ENCODE measurements at regions not wholly inside any gene's neighbourhood (a gene's known extent, or its start where the extent isn't known, plus 50 kb on each side); places are given as distances from the start of the nearest gene placed in this dataset.
A peak's percentile ranks its signal among the peaks of the same experiment; 100 is the strongest.
"Not testable (repeated sequence)": the region's sequence is repeated elsewhere in the genome, so short reads cannot be mapped to it uniquely, and the experiment has no call there.

GRCh38 chr4:174400603-174401302, 117.0 kb downstream of the CEP44 start:
- not testable (repeated sequence) for DNase-seq (ENCODE audit: low read depth)

- peak; percentile 71 for DNase-seq (ENCODE audit: low read depth)
Measured at GRCh38 chr4:174398728-174399127, 115.0 kb downstream of the CEP44 start.

GRCh38 chr4:174397366-174398155, 113.8 kb downstream of the CEP44 start:
- no peak for DNase-seq (ENCODE audit: low read depth)

- DNase-seq (ENCODE audit: low read depth), result no peak
Measured at GRCh38 chr4:174396599-174397110, 112.9 kb downstream of the CEP44 start.

- no peak for DNase-seq (ENCODE audit: low read depth)
Measured at GRCh38 chr4:174394915-174395314, 111.2 kb downstream of the CEP44 start.

- DNase-seq (ENCODE audit: low read depth), result no peak
Measured at GRCh38 chr4:174389439-174389838, 105.7 kb downstream of the CEP44 start.

GRCh38 chr4:174388461-174389145, 104.9 kb downstream of the CEP44 start:
- DNase-seq (ENCODE audit: low read depth), result no peak

- DNase-seq (ENCODE audit: low read depth), result no peak
Measured at GRCh38 chr4:174387721-174388120, 104.0 kb downstream of the CEP44 start.

GRCh38 chr4:174387143-174387542, 103.4 kb downstream of the CEP44 start:
- DNase-seq (ENCODE audit: low read depth), result no peak

- DNase-seq (ENCODE audit: low read depth), result no peak
Measured at GRCh38 chr4:174383783-174384182, 100.1 kb downstream of the CEP44 start.

- not testable (repeated sequence) for DNase-seq (ENCODE audit: low read depth)
Measured at GRCh38 chr4:174382938-174383605, 99.4 kb downstream of the CEP44 start.
